ENCODE measurements at regions not wholly inside any gene's neighbourhood (a gene's known extent, or its start where the extent isn't known, plus 50 kb on each side); places are given as distances from the start of the nearest gene placed in this dataset.

DNA sequence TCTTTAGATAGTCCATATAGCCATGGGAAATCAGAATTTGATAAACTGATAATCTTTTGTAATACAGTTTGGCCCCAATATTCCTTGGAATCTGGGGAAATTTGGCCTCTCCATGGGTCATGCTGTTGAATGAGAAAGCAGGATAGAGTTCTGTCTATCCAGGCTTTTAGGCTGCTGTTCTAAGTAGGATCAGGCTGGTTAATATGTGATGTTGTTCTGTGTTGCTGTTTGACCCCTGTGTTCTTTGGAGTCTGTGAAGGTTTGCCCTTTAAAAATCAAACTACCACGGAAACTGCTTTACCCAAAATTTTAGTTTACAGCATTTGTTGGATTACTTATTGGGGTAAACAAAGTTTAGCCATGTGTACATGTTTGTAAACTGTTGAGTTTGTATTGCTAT, 114.5 kb downstream of the ZNF330 start:
- no peak for TF ChIP-seq YY1 (IDR thresholded peaks at IDR 0.05; ENCODE audit: low read depth)
- TF ChIP-seq EZH2phosphoT487 (IDR thresholded peaks at IDR 0.05; ENCODE audit: borderline replicate concordance, low read depth) = no peak
- TF ChIP-seq JUND (IDR thresholded peaks at IDR 0.05) = no peak
- no peak for TF ChIP-seq EP300 (IDR thresholded peaks at IDR 0.05; ENCODE audit: borderline replicate concordance in 1 of 2, low read depth in 1 of 2, low read length in 1 of 2)
- no peak for TF ChIP-seq CTCF (IDR thresholded peaks at IDR 0.05)
- TF ChIP-seq RFX5 (IDR thresholded peaks at IDR 0.05; ENCODE audit: low read length) = no peak
- TF ChIP-seq FOXJ3 (CRISPR knock-in tag; IDR thresholded peaks at IDR 0.05) = no peak

All from SK-N-SH (cell line).